PC-3 (cell line): ENCODE measurements at regions not wholly inside any gene's neighbourhood (a gene's known extent, or its start where the extent isn't known, plus 50 kb on each side); places are given as distances from the start of the nearest gene placed in this dataset.

Experiments used
- CTCF ChIP-seq: fragments of 300-600 bp; sonication (generic); conservative IDR thresholded peaks from 2 replicates; pipeline ENCODE4 v1.5.1; 2017; ENCODE audit warnings: antibody characterized with exemption, low read depth, mild to moderate bottlenecking, low read length
- EZH2 ChIP-seq: fragments of 300-600 bp; sonication (generic); IDR thresholded peaks from one replicate; pipeline ENCODE4 v1.6.1; 2017; ENCODE audit warnings: antibody characterized with exemption, mild to moderate bottlenecking, low read length; ENCODE audit not compliant: unreplicated experiment

DNA sequence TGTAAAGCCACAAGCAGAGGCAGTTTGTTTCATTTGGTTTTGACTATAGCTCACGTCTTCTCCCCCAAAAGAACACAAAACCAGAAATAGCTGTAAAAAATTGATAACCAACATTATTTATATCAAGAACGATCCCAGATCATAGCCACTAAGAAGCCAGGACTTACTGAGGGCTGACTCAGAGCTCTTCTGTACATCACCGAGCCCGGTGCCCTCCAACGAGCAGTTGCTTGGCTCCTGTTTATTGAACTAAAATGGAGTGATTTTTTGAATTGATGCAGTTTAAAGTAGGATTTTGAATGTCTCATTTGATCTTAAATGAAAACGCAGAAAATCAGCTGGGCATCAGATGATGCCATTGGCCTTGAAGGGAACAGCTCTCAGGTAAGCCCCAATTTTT is 343.3 kb downstream of the INSIG2 start:
- TF ChIP-seq CTCF (no peak), EZH2 (no peak)
